Peyer's patch (tissue), 4 donors: ENCODE measurements at regions not wholly inside any gene's neighbourhood (a gene's known extent, or its start where the extent isn't known, plus 50 kb on each side); places are given as distances from the start of the nearest gene placed in this dataset.

Experiments
- CTCF ChIP-seq, 6 experiments: fragments of 450-650 bp in 4 of 6; fragments of 200-600 bp in 2 of 6; sonication (generic) in 1 of 6; IDR thresholded peaks; one replicate each; pipeline ENCODE4 v1.5.1; 2017 to 2019; ENCODE audit warnings: antibody characterized with exemption in 6 of 6, mild to moderate bottlenecking in 3 of 6, moderate library complexity in 1 of 6
- POLR2A ChIP-seq, 2 donors: fragments of 450-650 bp; IDR thresholded peaks; one replicate each; pipeline ENCODE4 v1.5.1; 2017; ENCODE audit warnings: antibody characterized with exemption in 2 of 2, mild to moderate bottlenecking in 2 of 2, moderate library complexity in 2 of 2

DNA sequence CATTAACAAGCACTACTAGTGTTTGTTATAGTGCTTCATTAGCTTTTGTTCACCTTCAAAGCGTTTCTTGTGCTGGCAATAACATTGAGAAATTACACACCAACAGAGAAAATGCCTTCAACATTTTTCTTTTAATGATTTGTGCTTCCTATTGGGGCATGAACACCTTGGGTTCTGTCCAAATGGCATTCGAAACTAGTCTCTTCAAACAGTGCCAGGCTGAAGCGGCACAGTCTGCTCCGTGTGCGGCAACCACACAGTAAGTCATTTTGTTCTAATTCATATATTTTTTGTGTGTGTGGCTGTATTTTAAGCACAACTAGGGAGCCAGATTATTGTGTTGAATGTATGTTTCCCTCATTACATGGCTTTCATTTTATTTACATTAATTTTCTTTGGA lies 414.7 kb upstream of the SGCD start:
- no peak for TF ChIP-seq CTCF (IDR thresholded peaks at IDR 0.05)
- no peak for TF ChIP-seq POLR2A (IDR thresholded peaks at IDR 0.05)
